ENCODE measurements at regions not wholly inside any gene's neighbourhood (a gene's known extent, or its start where the extent isn't known, plus 50 kb on each side); places are given as distances from the start of the nearest gene placed in this dataset.

DNA sequence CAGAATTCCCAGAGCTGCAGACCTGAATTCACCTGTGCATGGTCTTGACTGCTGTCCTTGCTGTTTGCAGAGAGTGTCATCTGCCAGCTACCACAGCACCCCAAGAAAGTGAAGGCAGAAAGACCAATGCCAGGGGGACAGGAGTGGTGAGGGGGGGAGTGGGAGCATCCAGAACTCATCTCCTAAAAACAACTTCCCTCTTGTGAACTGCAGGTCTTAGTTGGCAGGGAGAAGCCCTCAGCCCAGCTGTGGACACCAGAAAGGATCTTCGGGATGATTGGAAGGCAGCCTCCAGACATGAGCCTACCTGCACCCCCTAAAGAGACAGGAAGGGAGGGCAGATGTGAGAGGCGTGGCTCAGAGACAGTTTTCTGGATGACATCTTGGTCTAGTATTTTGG is 615.8 kb upstream of the MGMT start:
- Histone ChIP-seq H3K9me3 (ENCODE audit: control insufficient read depth, insufficient read depth, low read depth, low read length) (no peaks in the 10 kb centered on the region), H3K36me3 (ENCODE audit: control insufficient read depth, insufficient read depth, low read length) (no peaks in the 10 kb centered on the region), H3K4me3 (ENCODE audit: low read depth, low read length) (no peak overlapping the region)

DNA sequence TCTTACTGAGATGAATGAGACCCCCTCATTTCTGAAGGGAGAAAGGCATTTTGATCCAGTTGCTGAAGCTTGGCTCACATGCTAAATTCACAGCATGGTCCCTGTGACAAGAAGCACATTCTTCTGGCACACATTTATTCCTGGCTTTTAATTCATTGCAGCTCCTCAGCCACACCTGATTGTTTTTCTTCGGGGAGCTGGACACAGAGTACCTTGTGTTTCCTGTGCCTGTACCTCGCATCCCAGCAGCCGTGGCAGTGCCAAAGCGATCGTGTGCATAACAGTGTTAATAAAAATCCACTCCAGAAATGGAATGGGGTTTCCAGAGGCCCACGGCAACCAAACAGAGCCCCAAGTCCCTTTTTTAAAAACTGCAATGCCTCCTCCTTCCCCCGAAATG is 615.3 kb upstream of the MGMT start:
- no peaks in the 10 kb centered on the region for H3K4me1 ChIP-seq (ENCODE audit: control insufficient read depth, insufficient read depth, low read length)

More for the DNA sequence above, 615.8 kb upstream of the MGMT start:
- no peak overlapping the region for H3K9ac ChIP-seq (ENCODE audit: low read length)
- H3K4me1 ChIP-seq (ENCODE audit: control insufficient read depth, insufficient read depth, low read length) = no peaks in the 10 kb centered on the region
- no peak overlapping the region for H3K27ac ChIP-seq (ENCODE audit: low read depth, low read length)
- no peaks in the 10 kb centered on the region for H3K27me3 ChIP-seq (ENCODE audit: control insufficient read depth, insufficient read depth, low read length)

DNA sequence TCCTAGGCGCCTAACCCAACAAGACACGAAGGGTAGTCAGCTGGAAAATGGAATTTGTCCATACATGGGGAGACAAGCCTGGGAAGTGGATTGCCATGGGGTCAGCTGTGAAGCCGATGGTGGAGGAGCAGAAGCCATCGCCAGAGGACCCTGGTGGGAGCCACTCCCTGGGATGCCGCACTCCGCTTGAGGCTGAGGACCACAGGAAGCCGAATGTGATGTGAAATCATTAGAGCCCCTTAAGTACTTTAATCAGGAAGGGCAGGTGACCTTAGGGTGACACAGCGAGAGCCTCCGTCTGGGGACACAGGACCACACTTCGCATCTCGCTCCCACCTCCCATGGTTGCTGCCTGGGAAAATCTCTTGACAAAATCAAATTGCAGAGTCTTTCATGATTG is 614.6 kb upstream of the MGMT start:
- Histone ChIP-seq H3K9me3 (ENCODE audit: control insufficient read depth, insufficient read depth, low read depth, low read length) (no peaks in the 10 kb centered on the region), H3K4me1 (ENCODE audit: control insufficient read depth, insufficient read depth, low read length) (no peaks in the 10 kb centered on the region), H3K4me3 (ENCODE audit: low read depth, low read length) (no peak overlapping the region), H3K36me3 (ENCODE audit: control insufficient read depth, insufficient read depth, low read length) (no peaks in the 10 kb centered on the region), H3K27ac (ENCODE audit: low read depth, low read length) (no peak overlapping the region), H3K9ac (ENCODE audit: low read length) (no peak overlapping the region), H3K27me3 (ENCODE audit: control insufficient read depth, insufficient read depth, low read length) (no peaks in the 10 kb centered on the region)

More for the DNA sequence above, 615.3 kb upstream of the MGMT start:
- Histone ChIP-seq H3K9ac (ENCODE audit: low read length) (no peak overlapping the region), H3K9me3 (ENCODE audit: control insufficient read depth, insufficient read depth, low read depth, low read length) (no peaks in the 10 kb centered on the region), H3K36me3 (ENCODE audit: control insufficient read depth, insufficient read depth, low read length) (no peaks in the 10 kb centered on the region), H3K27me3 (ENCODE audit: control insufficient read depth, insufficient read depth, low read length) (no peaks in the 10 kb centered on the region), H3K27ac (ENCODE audit: low read depth, low read length) (no peak overlapping the region), H3K4me3 (ENCODE audit: low read depth, low read length) (no peak overlapping the region)

DNA sequence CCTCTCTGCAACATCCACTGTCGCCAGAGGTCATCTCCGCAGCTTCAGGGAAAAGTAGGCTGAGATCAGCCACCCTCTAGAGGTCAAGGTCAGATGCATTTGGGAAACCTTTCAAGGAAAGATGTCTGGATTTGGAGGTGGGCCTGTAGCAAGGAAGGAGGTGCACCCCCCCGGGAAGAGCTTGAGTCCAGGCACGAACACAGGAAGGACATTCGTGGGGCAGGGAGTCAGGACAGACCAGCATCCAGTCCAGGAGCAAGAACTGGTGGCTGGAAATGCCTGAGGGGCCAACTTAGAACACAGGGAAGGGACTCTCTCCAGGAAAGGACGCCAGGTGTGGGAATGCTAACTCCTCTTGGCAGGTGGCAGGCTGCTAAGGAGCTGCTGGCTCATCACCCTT is 614.1 kb upstream of the MGMT start:
- no peaks in the 10 kb centered on the region for H3K27me3 ChIP-seq (ENCODE audit: control insufficient read depth, insufficient read depth, low read length)
- no peak overlapping the region for H3K4me3 ChIP-seq (ENCODE audit: low read depth, low read length)
- H3K9ac ChIP-seq (ENCODE audit: low read length) = no peak overlapping the region
- no peaks in the 10 kb centered on the region for H3K36me3 ChIP-seq (ENCODE audit: control insufficient read depth, insufficient read depth, low read length)
- no peaks in the 10 kb centered on the region for H3K4me1 ChIP-seq (ENCODE audit: control insufficient read depth, insufficient read depth, low read length)
- no peaks in the 10 kb centered on the region for H3K9me3 ChIP-seq (ENCODE audit: control insufficient read depth, insufficient read depth, low read depth, low read length)
- no peak overlapping the region for H3K27ac ChIP-seq (ENCODE audit: low read depth, low read length)

DNA sequence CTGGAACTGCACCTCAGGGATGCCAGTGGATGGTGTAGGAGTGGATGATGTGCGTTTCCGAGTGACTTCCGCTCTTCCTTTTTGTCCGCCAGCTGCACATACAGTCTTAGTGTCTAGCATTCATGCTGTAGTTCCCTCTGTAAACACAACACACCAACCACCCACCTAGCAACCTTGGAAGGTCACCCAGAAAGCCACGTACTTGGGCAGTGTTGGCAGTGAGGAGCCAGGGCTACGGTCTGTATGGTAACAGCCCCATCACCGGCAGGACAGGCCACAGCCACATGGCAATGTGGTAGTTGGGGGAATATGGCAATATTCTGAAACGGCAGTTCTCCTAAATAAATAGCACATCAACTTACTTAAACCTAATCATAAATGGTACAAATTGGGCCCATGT is 613.5 kb upstream of the MGMT start:
- Histone ChIP-seq H3K4me1 (ENCODE audit: control insufficient read depth, insufficient read depth, low read length) (no peaks in the 10 kb centered on the region), H3K4me3 (ENCODE audit: low read depth, low read length) (no peak overlapping the region), H3K27ac (ENCODE audit: low read depth, low read length) (no peak overlapping the region), H3K36me3 (ENCODE audit: control insufficient read depth, insufficient read depth, low read length) (no peaks in the 10 kb centered on the region), H3K27me3 (ENCODE audit: control insufficient read depth, insufficient read depth, low read length) (no peaks in the 10 kb centered on the region), H3K9ac (ENCODE audit: low read length) (no peak overlapping the region), H3K9me3 (ENCODE audit: control insufficient read depth, insufficient read depth, low read depth, low read length) (no peaks in the 10 kb centered on the region)

DNA sequence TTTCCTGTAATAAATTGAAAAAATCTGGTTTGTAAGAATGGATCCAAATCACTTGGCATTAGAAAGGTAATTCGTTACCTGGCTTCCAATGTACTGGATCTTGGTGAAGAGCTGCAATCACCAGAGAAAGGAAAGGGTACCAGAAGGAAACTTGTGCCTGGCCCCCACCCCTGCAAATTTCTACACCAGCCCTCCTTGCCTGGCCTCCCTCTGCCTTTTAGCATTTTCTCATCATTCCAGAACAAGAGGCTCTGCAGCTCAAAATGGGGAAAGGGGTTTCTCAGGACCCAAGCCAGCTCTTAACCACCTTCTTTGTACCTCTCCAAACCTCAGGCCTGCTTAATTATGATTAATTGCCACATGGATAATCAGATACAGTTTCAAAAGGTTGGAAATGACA is 612.8 kb upstream of the MGMT start:
- Histone ChIP-seq H3K4me3 (ENCODE audit: low read depth, low read length) (no peak overlapping the region), H3K27me3 (ENCODE audit: control insufficient read depth, insufficient read depth, low read length) (no peaks in the 10 kb centered on the region), H3K9me3 (ENCODE audit: control insufficient read depth, insufficient read depth, low read depth, low read length) (no peaks in the 10 kb centered on the region), H3K27ac (ENCODE audit: low read depth, low read length) (no peak overlapping the region), H3K36me3 (ENCODE audit: control insufficient read depth, insufficient read depth, low read length) (no peaks in the 10 kb centered on the region), H3K4me1 (ENCODE audit: control insufficient read depth, insufficient read depth, low read length) (no peaks in the 10 kb centered on the region), H3K9ac (ENCODE audit: low read length) (no peak overlapping the region)

DNA sequence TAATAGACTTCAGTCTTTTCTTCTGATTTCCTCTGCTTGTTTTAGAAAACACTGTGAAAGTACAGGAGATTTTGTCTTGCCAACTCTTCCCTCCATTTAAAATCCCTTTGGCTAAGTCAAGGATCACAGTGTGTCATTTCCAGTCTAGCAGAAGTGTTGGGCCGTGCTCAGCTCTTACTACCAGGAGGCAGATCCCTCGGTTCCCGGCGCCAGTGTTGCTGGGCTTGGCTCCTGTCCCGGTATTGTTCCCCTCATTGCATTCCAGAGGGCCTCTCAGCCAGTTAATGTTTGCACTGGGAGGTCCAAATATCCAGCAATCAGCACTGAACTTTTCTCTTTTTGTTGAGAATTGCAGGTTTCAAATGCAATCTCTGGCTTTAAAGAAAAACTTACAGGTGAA is 612.1 kb upstream of the MGMT start:
- no peaks in the 10 kb centered on the region for H3K27me3 ChIP-seq (ENCODE audit: control insufficient read depth, insufficient read depth, low read length)
- no peak overlapping the region for H3K4me3 ChIP-seq (ENCODE audit: low read depth, low read length)
- no peaks in the 10 kb centered on the region for H3K4me1 ChIP-seq (ENCODE audit: control insufficient read depth, insufficient read depth, low read length)
- H3K9me3 ChIP-seq (ENCODE audit: control insufficient read depth, insufficient read depth, low read depth, low read length) = no peaks in the 10 kb centered on the region
- no peak overlapping the region for H3K27ac ChIP-seq (ENCODE audit: low read depth, low read length)
- no peaks in the 10 kb centered on the region for H3K36me3 ChIP-seq (ENCODE audit: control insufficient read depth, insufficient read depth, low read length)
- no peak overlapping the region for H3K9ac ChIP-seq (ENCODE audit: low read length)

DNA sequence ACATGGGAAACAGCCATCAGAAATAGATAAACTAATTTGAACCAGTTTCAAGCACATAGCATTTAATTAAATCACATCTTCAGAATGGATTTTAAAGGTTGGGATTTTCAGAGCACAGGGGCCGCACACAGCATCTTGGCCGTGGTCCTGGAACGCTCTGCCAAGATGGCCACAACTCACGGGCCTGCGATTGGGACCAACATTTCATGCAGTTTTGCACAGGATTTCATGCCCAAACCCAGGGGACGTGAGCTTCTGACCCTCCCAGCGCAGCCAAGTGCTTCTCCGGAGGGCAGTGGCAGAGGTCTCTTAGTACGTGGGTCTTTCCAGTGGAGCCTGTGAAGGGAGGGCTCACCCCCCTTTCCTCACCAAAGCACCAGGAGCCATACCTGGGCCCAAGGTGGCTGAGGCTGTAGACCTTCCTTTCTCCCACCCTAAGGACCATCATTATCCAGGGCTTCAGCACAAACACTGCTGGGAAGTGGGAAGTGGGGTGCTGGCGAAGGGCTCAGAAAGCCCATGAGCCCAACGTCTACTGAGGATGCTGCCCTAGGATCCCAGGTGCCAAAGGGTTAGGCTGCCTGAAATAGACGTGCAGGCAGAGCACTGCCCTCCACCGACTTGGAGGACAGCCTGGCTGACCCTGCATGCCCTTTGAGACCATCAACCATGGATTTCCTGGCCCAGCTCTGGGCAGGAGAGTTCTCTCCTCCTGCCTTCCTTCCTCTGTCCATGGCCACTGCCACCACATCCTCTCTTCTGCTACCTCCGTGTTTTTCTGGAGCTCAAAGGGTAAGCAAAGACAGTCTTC is 611.2 kb upstream of the MGMT start:
- no peak overlapping the region for H3K4me3 ChIP-seq (ENCODE audit: low read depth, low read length)
- H3K9me3 ChIP-seq (ENCODE audit: control insufficient read depth, insufficient read depth, low read depth, low read length) = no peaks in the 10 kb centered on the region
- no peak overlapping the region for H3K9ac ChIP-seq (ENCODE audit: low read length)
- no peak overlapping the region for H3K27ac ChIP-seq (ENCODE audit: low read depth, low read length)
- no peaks in the 10 kb centered on the region for H3K4me1 ChIP-seq (ENCODE audit: control insufficient read depth, insufficient read depth, low read length)
- H3K36me3 ChIP-seq (ENCODE audit: control insufficient read depth, insufficient read depth, low read length) = no peaks in the 10 kb centered on the region
- no peaks in the 10 kb centered on the region for H3K27me3 ChIP-seq (ENCODE audit: control insufficient read depth, insufficient read depth, low read length)

DNA sequence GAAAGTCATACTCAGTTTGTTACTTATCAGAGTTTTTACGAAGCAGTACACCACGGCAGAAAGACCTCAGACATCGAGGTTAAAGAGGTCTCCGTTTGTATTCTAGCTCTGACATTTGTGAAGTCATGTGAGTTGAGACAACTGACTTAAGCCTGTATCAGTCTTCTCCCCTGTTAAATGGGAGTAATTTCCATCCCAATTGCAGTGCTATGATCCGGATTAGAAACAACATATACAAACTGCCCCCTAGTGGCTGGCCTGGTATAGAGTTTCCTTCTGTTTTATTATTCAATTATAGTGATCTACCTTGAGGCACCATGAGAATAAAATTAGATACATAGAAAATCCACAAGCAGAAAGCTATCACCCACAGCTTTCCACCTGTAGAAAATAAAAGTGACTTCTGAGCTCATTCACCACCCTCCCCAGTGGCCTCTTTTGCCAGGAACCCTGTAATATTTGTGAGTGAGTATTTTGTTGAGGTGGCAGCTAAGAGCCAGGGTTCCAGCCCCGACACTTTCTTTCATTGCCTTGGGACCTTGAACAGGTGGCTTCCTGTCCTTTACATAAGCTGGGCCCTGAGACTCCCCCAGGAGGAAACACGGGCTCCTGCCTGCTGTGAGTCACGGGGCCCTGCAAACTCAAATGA is 607.2 kb upstream of the MGMT start:
- Histone ChIP-seq H3K27ac (ENCODE audit: low read depth, low read length) (no peak overlapping the region), H3K9ac (ENCODE audit: low read length) (no peak overlapping the region), H3K27me3 (ENCODE audit: control insufficient read depth, insufficient read depth, low read length) (no peaks in the 10 kb centered on the region), H3K9me3 (ENCODE audit: control insufficient read depth, insufficient read depth, low read depth, low read length) (no peaks in the 10 kb centered on the region), H3K4me1 (ENCODE audit: control insufficient read depth, insufficient read depth, low read length) (no peaks in the 10 kb centered on the region), H3K4me3 (ENCODE audit: low read depth, low read length) (no peak overlapping the region), H3K36me3 (ENCODE audit: control insufficient read depth, insufficient read depth, low read length) (no peaks in the 10 kb centered on the region)

DNA sequence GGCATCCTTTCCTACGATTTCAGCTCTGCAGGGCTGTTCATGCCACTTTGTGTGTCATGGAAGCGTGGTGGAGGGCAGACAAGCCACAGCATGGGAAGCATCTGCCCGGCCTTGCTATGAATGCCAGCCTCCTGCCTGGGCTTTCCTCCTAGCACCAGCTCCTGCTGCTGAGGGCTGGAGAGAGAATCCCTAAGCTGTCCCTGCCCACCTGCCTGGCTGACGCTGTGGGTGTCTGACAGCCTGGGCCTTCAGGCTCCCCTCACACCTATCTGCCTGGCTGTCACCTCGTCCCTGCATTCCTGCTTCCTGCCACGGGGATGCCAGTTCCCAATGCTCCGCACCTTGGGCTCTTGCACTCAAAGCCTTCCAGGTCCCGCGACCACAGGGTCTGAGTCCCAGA is 606.5 kb upstream of the MGMT start:
- no peak overlapping the region for H3K27ac ChIP-seq (ENCODE audit: low read depth, low read length)
- H3K4me1 ChIP-seq (ENCODE audit: control insufficient read depth, insufficient read depth, low read length) = no peaks in the 10 kb centered on the region; the same call in 1 of the 2 replicates
- no peaks in the 10 kb centered on the region for H3K27me3 ChIP-seq (ENCODE audit: control insufficient read depth, insufficient read depth, low read length)
- H3K9me3 ChIP-seq (ENCODE audit: control insufficient read depth, insufficient read depth, low read depth, low read length) = no peaks in the 10 kb centered on the region
- H3K36me3 ChIP-seq (ENCODE audit: control insufficient read depth, insufficient read depth, low read length) = no peaks in the 10 kb centered on the region
- H3K4me3 ChIP-seq (ENCODE audit: low read depth, low read length) = no peak overlapping the region
- no peak overlapping the region for H3K9ac ChIP-seq (ENCODE audit: low read length)

DNA sequence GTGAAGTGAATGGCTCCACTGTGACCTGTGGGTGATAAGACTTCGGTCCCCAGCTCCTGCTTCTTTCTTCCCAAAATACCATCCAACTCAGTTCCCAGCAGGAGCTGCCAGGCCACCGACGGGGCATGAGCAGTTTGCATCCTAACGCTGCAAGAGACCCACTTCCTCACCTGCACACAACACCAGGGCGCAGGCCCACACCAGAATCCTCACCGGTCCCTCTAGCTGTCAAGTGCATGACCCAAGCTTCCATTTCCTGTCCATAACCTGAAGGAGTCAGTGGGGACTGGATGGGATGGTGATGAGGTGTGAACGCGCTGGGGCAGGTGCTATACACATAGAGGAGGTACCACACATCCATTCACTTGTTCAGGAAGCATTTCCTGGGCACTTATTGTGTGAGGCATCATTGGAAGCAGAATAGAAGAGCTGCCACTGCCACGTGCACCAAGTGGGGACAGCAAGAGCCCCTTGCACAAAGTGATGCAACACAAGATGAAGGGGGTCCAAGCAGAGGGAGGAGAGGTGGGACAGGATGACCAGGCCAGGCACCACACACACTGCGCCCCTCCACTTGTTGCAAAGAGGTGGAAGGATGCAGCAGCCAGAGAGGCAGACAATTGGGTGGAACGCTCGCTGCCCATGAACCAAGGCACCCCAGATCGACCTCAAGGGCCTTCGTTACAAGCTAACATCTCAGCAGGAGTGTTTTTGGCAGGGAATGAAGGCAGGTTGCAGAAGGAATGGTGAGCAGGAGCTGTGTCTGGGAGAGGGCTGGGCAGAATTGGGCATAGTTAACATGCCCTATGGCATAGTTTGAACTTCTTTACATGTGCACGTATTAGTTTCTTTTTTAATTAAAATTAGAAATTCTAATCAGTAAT is 605.8 kb upstream of the MGMT start:
- Histone ChIP-seq H3K27ac (ENCODE audit: low read depth, low read length) (no peak overlapping the region), H3K9me3 (ENCODE audit: control insufficient read depth, insufficient read depth, low read depth, low read length) (no peaks in the 10 kb centered on the region), H3K4me3 (ENCODE audit: low read depth, low read length) (no peak overlapping the region), H3K9ac (ENCODE audit: low read length) (no peak overlapping the region), H3K4me1 (ENCODE audit: control insufficient read depth, insufficient read depth, low read length) (no peaks in the 10 kb centered on the region; the same call in 1 of the 2 replicates), H3K27me3 (ENCODE audit: control insufficient read depth, insufficient read depth, low read length) (no peaks in the 10 kb centered on the region), H3K36me3 (ENCODE audit: control insufficient read depth, insufficient read depth, low read length) (no peaks in the 10 kb centered on the region)

Measured in HUES6 (cell line).